ENCODE measurements at regions not wholly inside any gene's neighbourhood (a gene's known extent, or its start where the extent isn't known, plus 50 kb on each side); places are given as distances from the start of the nearest gene placed in this dataset.
A peak's percentile ranks its signal among the peaks of the same experiment; 100 is the strongest.

DNA sequence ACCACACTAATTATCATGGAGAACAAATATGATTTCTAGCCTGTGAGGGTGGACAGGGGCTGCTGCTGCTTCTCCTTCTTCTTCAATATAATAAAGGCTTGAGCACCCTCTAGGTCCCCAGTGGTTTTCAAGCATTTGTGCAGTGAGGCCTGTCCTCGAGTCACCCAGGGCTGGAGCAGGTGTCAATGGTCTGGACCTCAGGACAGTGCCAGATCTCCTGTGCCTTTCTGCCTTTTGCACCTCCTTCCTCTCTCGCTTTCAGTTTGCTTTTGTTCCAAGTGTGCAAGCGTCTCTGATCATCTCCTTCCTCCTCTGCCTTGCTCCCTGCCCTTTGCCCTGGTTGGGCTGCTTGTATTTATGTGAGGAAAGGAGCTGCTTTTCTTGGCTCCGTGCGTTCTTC, 152.2 kb upstream of the SYNDIG1 start:
- DNase-seq = no peak

DNA sequence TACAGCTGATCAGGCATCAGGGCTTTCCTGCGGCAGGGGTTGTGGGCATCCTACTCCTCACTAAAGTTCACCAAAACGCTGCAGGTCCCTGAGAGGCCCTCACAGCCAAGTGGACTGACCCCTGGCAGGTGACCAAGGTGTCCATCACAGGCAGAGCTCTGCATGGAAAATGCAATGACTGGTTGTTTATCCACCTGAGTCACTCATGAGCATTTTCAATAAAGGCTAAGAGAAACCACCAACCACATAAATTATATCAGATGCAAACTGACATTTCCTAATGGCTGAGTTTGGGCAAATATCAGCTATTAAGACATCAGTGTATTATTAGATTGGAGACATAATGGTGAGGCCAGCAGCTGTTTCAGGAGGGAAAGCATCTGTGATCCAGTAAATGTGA, 152.7 kb upstream of the SYNDIG1 start:
- in situ Hi-C loops (cut with HindIII; ENCODE audit: low pct_ligation_motif_present, low sequenced_read_pairs) = no loop called here
- Histone ChIP-seq H3K36me3 (replicated peaks) (no peaks in the 10 kb centered on the region), H3K27ac (no peak overlapping the region), H3K4me3 (ENCODE audit: low read depth, low read length) (no peak overlapping the region), H3K27me3 (replicated peaks) (no peaks in the 10 kb centered on the region)
- TF ChIP-seq, protein P1, sequence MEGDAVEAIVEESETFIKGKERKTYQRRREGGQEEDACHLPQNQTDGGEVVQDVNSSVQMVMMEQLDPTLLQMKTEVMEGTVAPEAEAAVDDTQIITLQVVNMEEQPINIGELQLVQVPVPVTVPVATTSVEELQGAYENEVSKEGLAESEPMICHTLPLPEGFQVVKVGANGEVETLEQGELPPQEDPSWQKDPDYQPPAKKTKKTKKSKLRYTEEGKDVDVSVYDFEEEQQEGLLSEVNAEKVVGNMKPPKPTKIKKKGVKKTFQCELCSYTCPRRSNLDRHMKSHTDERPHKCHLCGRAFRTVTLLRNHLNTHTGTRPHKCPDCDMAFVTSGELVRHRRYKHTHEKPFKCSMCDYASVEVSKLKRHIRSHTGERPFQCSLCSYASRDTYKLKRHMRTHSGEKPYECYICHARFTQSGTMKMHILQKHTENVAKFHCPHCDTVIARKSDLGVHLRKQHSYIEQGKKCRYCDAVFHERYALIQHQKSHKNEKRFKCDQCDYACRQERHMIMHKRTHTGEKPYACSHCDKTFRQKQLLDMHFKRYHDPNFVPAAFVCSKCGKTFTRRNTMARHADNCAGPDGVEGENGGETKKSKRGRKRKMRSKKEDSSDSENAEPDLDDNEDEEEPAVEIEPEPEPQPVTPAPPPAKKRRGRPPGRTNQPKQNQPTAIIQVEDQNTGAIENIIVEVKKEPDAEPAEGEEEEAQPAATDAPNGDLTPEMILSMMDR (IDR thresholded peaks at IDR 0.05; ENCODE audit: low read depth, low read length, missing control alignments) = no peak
- DNase-seq = no peak

More for the DNA sequence above, 152.2 kb upstream of the SYNDIG1 start:
- no peaks in the 10 kb centered on the region for H3K27me3 ChIP-seq (replicated peaks)
- no peak overlapping the region for H3K27ac ChIP-seq
- no peaks in the 10 kb centered on the region for H3K36me3 ChIP-seq (replicated peaks)
- in situ Hi-C loops (cut with HindIII; ENCODE audit: low pct_ligation_motif_present, low sequenced_read_pairs) = no loop called here
- H3K4me3 ChIP-seq (ENCODE audit: low read depth, low read length) = no peak overlapping the region
- TF ChIP-seq, protein P1 (IDR thresholded peaks at IDR 0.05; ENCODE audit: low read depth, low read length, missing control alignments) = no peak

DNA sequence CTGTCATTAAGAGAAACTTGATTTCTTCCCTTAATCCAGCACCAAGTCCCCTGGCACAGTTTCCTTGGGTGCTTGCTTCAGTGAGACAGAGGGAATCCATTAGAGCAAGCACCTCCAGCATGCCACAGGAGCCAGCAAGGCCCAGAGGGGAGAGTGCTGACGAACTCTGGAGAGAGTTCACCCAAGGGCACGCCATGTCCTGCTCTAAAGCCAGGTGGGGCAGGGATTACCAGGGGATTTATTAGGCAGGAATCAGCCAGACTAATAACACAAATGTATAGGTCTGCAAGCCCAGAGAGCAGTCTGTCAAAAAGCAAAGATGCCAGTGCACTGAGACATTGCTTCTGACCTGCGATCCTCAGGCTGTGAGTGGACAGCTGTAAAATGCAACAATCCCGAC, 155.4 kb upstream of the SYNDIG1 start:
- no peaks in the 10 kb centered on the region for H3K27me3 ChIP-seq (replicated peaks)
- TF ChIP-seq, protein P1 (IDR thresholded peaks at IDR 0.05; ENCODE audit: low read depth, low read length, missing control alignments) = no peak
- in situ Hi-C loops (cut with HindIII; ENCODE audit: low pct_ligation_motif_present, low sequenced_read_pairs) = no loop called here
- H3K36me3 ChIP-seq (replicated peaks) = no peaks in the 10 kb centered on the region
- no peak overlapping the region for H3K27ac ChIP-seq
- no peak for DNase-seq
- no peak overlapping the region for H3K4me3 ChIP-seq (ENCODE audit: low read depth, low read length)

DNA sequence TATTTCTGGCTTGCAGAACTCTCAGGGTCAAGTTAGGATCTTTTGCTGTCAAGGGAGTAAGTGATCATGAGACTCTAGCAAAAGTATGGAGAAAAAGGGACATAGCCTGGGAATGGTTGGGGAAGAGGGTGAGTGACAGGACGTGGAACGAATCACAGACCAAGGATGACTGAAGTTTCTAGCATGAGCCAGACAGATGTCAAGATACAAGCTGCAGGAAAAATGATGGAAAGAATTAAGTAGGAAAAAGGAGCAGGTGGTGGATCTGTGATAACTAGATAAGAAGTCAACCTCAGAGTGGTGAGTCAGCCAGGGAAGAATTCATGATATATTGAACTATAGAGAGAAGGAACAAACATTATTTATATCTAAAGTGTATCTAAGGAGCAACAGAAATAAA, 159.8 kb upstream of the SYNDIG1 start:
- TF ChIP-seq, protein P1 (IDR thresholded peaks at IDR 0.05; ENCODE audit: low read depth, low read length, missing control alignments) = no peak
- no peak overlapping the region for H3K27ac ChIP-seq
- H3K36me3 ChIP-seq (replicated peaks) = no peaks in the 10 kb centered on the region
- H3K4me3 ChIP-seq (ENCODE audit: low read depth, low read length) = no peak overlapping the region
- in situ Hi-C loops (cut with HindIII; ENCODE audit: low pct_ligation_motif_present, low sequenced_read_pairs) = no loop called here
- no peaks in the 10 kb centered on the region for H3K27me3 ChIP-seq (replicated peaks)
- DNase-seq = peak; percentile 8

DNA sequence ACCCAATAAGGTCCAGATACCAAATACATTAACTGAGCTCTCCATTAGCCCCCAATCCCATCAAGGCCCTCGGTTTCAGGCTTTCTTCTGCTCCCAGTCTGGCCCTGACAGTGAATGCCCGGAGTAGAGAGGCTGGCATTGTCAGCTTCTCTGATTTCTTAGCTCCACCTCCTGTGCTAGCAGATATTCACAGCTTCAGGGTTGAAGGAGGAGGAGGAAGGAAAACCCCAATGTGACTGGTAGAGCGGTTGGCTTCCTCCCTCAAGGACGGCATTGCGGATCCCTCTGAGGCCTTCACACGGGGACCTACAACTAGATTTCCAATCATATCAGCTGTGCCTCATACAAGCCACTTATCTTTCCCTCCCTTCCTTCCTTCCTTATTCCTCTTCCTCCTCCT, 164.1 kb upstream of the SYNDIG1 start:
- H3K36me3 ChIP-seq (replicated peaks) = no peaks in the 10 kb centered on the region
- no peak overlapping the region for H3K27ac ChIP-seq
- TF ChIP-seq, protein P1 (IDR thresholded peaks at IDR 0.05; ENCODE audit: low read depth, low read length, missing control alignments) = no peak
- DNase-seq = no peak
- H3K4me3 ChIP-seq (ENCODE audit: low read depth, low read length) = no peak overlapping the region
- in situ Hi-C loops (cut with HindIII; ENCODE audit: low pct_ligation_motif_present, low sequenced_read_pairs) = no loop called here
- H3K27me3 ChIP-seq (replicated peaks) = no peaks in the 10 kb centered on the region

DNA sequence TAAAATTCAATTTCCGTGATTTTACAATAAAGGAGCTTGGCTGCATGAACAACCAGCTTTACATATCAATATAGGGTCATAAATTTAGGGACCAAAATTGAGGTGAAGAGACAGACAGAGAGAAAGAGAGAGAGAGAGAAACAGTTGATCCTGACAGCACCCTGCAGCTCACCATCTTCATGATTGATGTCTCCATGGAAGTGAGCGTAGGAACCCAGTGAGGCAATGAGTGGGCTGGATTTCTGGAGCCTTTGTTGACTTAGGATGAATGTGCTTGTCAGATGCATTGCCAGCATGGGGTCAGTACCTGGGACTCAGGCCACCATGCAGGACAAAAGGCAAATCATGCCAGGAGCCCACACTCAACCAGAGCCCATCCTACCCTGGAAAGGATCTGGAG, 165.1 kb upstream of the SYNDIG1 start:
- TF ChIP-seq, protein P1 (IDR thresholded peaks at IDR 0.05; ENCODE audit: low read depth, low read length, missing control alignments) = no peak
- DNase-seq = no peak
- in situ Hi-C loops (cut with HindIII; ENCODE audit: low pct_ligation_motif_present, low sequenced_read_pairs) = no loop called here

More for the DNA sequence above, 165.1 kb upstream of the SYNDIG1 start:
- H3K4me3 ChIP-seq (ENCODE audit: low read depth, low read length) = no peak overlapping the region
- no peaks in the 10 kb centered on the region for H3K27me3 ChIP-seq (replicated peaks)
- no peak overlapping the region for H3K27ac ChIP-seq
- no peaks in the 10 kb centered on the region for H3K36me3 ChIP-seq (replicated peaks)

Measured in brain microvascular endothelial cell (primary cell).